Suprapubic skin (tissue), 4 donors: ENCODE measurements at regions not wholly inside any gene's neighbourhood (a gene's known extent, or its start where the extent isn't known, plus 50 kb on each side); places are given as distances from the start of the nearest gene placed in this dataset.
"Not testable (repeated sequence)": the region's sequence is repeated elsewhere in the genome, so short reads cannot be mapped to it uniquely, and the experiment has no call there.

Experiments used
- DNase-seq, 2 donors: peaks; one replicate each; pipeline ENCODE4 v3.0.0-alpha.2; 2019; ENCODE audit warnings: low spot score in 2 of 2
- H3K27ac ChIP-seq: fragments of 200-600 bp; sonication (generic); one replicate; pipeline ENCODE4 v1.5.1; 2019
- H3K27me3 ChIP-seq: fragments of 200-600 bp; sonication (generic); one replicate; pipeline ENCODE4 v1.5.1; 2019
- H3K36me3 ChIP-seq: fragments of 200-600 bp; sonication (generic); one replicate; pipeline ENCODE4 v1.5.1; 2019
- H3K4me1 ChIP-seq: fragments of 200-600 bp; sonication (generic); one replicate; pipeline ENCODE4 v1.5.1; 2019
- H3K4me3 ChIP-seq: fragments of 200-600 bp; sonication (generic); one replicate; pipeline ENCODE4 v1.5.1; 2019; ENCODE audit warnings: mild to moderate bottlenecking
- H3K9me3 ChIP-seq: fragments of 200-600 bp; sonication (generic); one replicate; pipeline ENCODE4 v1.5.1; 2019
- EP300 ChIP-seq: sonication (generic); formaldehyde crosslinking; IDR thresholded peaks from one replicate; pipeline ENCODE4 v1.6.1; 2017; ENCODE audit warnings: antibody characterized with exemption
- POLR2A ChIP-seq, 2 donors: fragments of 450-650 bp; IDR thresholded peaks; one replicate each; pipeline ENCODE4 v1.6.1; 2017; ENCODE audit warnings: antibody characterized with exemption in 2 of 2, mild to moderate bottlenecking in 2 of 2, moderate library complexity in 2 of 2
- POLR2AphosphoS5 ChIP-seq, 3 donors: sonication (generic); formaldehyde crosslinking; IDR thresholded peaks; one replicate each; pipeline ENCODE4 v1.6.1; 2017; ENCODE audit warnings: antibody characterized with exemption in 3 of 3
- WGBS: methylation state at CpG from one replicate; pipeline ENCODE4 v1.1.5; 2018; 5-methylcytosine and 5-hydroxymethylcytosine counted together
- TF ChIP-seq, protein P1 (sequence below), 2 donors: fragments of 200-600 bp in 1 of 2; fragments of 450-650 bp in 1 of 2; sonication (generic) in 1 of 2; IDR thresholded peaks; one replicate each; pipeline ENCODE4 v1.5.1; 2016 to 2019; ENCODE audit warnings: antibody characterized with exemption in 2 of 2, mild to moderate bottlenecking in 1 of 2, moderate library complexity in 1 of 2

DNA sequence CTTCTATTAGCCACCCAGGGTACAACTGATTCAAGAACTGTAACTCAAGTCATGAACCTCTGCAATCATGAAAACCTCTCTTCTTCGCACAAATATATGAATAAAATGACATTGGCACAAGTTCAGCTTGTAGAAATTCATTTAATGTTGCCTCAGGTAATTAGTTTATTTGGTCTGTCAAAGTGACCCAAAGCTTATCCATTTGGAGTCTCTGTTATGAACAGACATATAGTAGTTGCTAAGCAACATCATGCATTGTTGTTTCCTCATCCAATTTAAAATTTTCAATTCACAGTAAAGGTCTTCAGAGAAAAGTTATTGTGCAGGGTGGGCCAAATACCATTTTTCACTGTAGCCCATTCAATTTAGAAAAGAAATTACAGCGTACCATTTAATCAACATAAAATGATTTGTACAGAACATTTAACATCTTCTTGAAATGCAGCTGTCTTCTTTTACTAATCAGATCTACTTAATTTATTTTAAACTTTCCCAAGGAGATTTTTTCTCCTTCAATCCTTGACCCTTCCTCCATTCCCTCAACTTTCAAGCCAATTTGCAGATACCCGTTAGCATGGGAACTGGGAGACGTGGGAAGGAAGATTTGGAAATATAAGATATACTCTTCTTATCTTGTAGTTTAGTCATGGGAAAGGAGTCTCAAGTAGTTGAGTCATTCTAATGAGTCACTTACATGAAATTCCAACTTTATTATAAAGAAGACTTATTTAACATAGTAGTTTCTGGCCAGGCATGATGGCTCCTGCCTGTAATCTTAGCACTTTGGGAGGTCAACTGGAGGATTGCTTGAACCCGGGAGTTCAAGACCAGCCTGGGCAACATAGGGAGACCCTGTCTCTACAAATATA lies 231.3 kb downstream of the ATPSCKMT start:
- WGBS, result 75% methylated on average over 5 of the region's 5 CpGs
- Histone ChIP-seq H3K27ac (no peak overlapping the region), H3K9me3 (no peaks in the 10 kb centered on the region), H3K4me1 (no peaks in the 10 kb centered on the region), H3K36me3 (no peaks in the 10 kb centered on the region), H3K4me3 (no peak overlapping the region), H3K27me3 (no peaks in the 10 kb centered on the region)
- DNase-seq, result no peak
- TF ChIP-seq, protein P1, sequence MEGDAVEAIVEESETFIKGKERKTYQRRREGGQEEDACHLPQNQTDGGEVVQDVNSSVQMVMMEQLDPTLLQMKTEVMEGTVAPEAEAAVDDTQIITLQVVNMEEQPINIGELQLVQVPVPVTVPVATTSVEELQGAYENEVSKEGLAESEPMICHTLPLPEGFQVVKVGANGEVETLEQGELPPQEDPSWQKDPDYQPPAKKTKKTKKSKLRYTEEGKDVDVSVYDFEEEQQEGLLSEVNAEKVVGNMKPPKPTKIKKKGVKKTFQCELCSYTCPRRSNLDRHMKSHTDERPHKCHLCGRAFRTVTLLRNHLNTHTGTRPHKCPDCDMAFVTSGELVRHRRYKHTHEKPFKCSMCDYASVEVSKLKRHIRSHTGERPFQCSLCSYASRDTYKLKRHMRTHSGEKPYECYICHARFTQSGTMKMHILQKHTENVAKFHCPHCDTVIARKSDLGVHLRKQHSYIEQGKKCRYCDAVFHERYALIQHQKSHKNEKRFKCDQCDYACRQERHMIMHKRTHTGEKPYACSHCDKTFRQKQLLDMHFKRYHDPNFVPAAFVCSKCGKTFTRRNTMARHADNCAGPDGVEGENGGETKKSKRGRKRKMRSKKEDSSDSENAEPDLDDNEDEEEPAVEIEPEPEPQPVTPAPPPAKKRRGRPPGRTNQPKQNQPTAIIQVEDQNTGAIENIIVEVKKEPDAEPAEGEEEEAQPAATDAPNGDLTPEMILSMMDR (IDR thresholded peaks at IDR 0.05), result no peak
- TF ChIP-seq EP300 (no peak), POLR2A (IDR thresholded peaks at IDR 0.05) (no peak), POLR2AphosphoS5 (IDR thresholded peaks at IDR 0.05) (no peak)

DNA sequence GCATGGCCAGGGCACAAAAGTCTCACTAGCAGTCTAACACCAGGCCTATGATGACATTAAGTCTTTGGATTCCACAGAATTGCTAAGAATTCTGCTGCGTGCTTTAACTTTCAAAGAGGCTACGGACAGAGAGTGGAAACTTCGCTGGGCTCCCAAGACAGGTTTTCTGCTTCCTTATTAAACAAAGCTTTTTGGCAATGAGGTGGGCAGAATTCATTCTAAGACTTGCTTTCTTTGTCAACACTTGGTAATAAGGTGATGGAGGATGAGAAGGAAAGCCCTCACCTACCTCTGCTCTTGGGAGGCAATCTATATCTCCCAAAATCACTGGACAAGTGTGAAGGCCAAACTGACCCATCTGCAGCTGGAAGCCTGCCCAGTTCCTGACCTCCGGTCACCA lies 231.9 kb downstream of the ATPSCKMT start:
- DNase-seq, result no peak
- Histone ChIP-seq H3K9me3 (no peaks in the 10 kb centered on the region), H3K27me3 (no peaks in the 10 kb centered on the region), H3K27ac (no peak overlapping the region), H3K4me1 (no peaks in the 10 kb centered on the region), H3K36me3 (no peaks in the 10 kb centered on the region), H3K4me3 (no peak overlapping the region)
- TF ChIP-seq, protein P1 (IDR thresholded peaks at IDR 0.05), result no peak
- TF ChIP-seq EP300, result no peak
- no peak for TF ChIP-seq POLR2AphosphoS5 (IDR thresholded peaks at IDR 0.05)
- TF ChIP-seq POLR2A (IDR thresholded peaks at IDR 0.05), result no peak
- WGBS, result 75% methylated on average over 4 of the region's 4 CpGs

DNA sequence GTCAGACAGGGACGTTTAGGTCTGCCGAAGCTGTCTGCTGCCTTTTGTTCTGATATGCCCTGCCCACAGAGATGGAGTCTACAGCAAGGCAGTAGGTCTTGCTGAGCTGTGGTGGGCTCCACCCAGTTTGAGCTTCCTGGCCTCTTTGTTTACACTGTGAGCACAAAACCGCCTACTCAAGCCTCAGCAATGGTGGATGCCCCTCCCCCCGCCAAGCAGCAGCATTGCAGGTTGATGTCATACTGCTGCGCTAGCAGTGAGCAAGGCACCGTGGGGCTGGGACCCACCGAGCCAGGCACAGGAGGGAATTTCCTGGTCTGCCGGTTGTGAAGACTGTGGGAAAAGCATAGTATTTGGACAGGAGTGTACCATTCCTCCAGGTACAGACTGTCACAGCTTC lies 233.1 kb downstream of the ATPSCKMT start:
- no CpG with 5 or more reads among the region's 8 CpGs for WGBS
- H3K27me3 ChIP-seq, H3K4me1 ChIP-seq, H3K9me3 ChIP-seq, H3K36me3 ChIP-seq, DNase-seq, H3K4me3 ChIP-seq, H3K27ac ChIP-seq: not testable (repeated sequence)

DNA sequence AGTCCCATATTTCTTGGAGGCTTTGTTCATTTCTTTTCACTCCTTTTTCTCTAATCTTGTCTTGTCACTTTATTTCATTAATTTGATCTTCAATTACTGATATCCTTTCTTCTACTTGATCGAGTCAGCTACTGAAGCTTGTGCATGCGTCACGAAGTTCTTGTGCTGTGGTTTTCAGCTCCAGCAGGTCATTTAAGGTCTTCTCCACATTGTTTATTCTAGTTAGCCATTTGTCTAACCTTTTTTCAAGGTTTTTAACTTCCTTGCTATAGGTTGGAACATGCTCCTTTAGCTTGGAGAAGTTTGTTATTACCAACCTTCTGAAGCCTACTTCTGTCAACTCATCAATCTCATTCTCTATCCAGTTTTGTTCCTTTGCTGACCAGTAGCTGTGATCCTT lies 234.0 kb downstream of the ATPSCKMT start:
- not testable (repeated sequence) for H3K9me3 ChIP-seq, H3K36me3 ChIP-seq, H3K27me3 ChIP-seq, DNase-seq, H3K27ac ChIP-seq, H3K4me3 ChIP-seq, H3K4me1 ChIP-seq
- 88% methylated on average over 3 of the region's 3 CpGs for WGBS

DNA sequence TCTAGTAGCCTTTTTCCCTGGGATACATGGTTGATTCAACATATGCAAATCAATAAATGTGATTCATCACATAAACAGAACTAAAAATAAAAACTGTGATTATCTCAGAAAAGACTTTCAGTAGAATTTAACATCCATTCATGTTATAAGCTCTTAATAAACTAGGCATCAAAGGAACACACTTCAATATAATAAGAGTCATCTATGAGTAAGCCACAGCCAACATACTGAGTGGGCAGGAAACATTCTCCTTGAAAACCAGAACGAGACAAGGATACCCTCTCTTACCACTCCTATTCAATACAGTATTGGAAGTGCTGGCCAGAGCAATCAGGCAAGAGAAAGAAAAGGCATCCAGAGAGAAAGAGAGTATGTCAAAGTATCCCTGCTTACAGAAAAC lies 239.9 kb downstream of the ATPSCKMT start:
- Histone ChIP-seq H3K27ac (no peak overlapping the region), H3K4me1 (no peaks in the 10 kb centered on the region), H3K9me3 (no peaks in the 10 kb centered on the region), H3K36me3 (no peaks in the 10 kb centered on the region), H3K4me3 (no peak overlapping the region), H3K27me3 (no peaks in the 10 kb centered on the region)
- no peak for TF ChIP-seq POLR2A (IDR thresholded peaks at IDR 0.05)
- TF ChIP-seq EP300, result no peak
- TF ChIP-seq, protein P1 (IDR thresholded peaks at IDR 0.05), result no peak
- no peak for DNase-seq
- WGBS, result 48% methylated on average over 1 of the region's 1 CpG

DNA sequence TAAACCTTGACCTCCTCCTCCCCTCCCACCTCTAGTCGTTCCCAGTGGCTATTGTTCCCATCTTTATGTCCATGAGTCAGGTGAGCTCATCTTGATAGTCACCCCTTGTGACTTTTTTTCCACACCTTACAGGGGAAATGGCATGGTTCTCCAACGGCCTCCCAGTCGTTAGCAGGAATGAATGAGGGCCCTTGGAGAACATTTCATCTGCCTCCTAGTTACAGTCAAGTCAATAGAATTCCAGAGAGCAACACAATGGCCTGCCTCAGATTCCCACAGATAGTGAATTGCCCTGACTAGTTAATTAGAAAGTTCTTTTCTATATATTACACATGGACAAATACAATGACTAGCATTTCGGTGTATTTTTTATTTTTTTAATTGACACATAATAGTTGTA lies 262.6 kb downstream of the ATPSCKMT start:
- TF ChIP-seq, protein P1 (IDR thresholded peaks at IDR 0.05), result no peak
- no peak for TF ChIP-seq EP300
- no peak for TF ChIP-seq POLR2A (IDR thresholded peaks at IDR 0.05)
- no peak for TF ChIP-seq POLR2AphosphoS5 (IDR thresholded peaks at IDR 0.05)

More for the DNA sequence above, 262.6 kb downstream of the ATPSCKMT start:
- Histone ChIP-seq H3K4me1 (no peaks in the 10 kb centered on the region), H3K36me3 (no peaks in the 10 kb centered on the region), H3K27me3 (no peaks in the 10 kb centered on the region), H3K27ac (no peak overlapping the region), H3K9me3 (no peaks in the 10 kb centered on the region), H3K4me3 (no peak overlapping the region)
- 79% methylated on average over 4 of the region's 4 CpGs for WGBS
- no peak for DNase-seq
